ENCODE measurements at regions not wholly inside any gene's neighbourhood (a gene's known extent, or its start where the extent isn't known, plus 50 kb on each side); places are given as distances from the start of the nearest gene placed in this dataset.
A peak's percentile ranks its signal among the peaks of the same experiment; 100 is the strongest.

DNA sequence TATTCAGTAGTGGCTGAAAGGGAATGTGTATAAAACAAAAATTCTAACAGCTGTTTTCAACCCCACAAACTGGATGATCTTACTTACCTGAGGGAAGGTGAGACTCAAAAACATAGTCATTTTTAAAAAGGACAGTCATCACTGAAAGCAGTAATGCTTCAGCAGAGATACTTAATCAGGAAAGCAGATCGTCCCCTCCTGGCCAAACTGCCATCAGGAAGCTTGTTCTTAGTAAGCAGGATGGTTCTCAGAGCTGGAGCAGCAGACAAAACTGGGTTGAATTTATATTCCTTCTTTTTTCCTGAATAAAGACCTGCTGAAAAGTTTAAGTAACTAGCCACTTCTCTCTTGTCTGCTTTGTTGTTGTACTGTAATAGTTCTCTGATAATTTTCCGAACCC lies 1156.5 kb downstream of the OLFM4 start:
- H3K4me3 Mint-ChIP-seq, result no peak overlapping the region
- DNase-seq (ENCODE audit: low read depth, low spot score), result no peak
- no peaks in the 10 kb centered on the region for H3K27me3 Mint-ChIP-seq (ENCODE audit: low read depth)
- no peaks in the 10 kb centered on the region for H3K4me1 Mint-ChIP-seq
- TF ChIP-seq, protein P1, sequence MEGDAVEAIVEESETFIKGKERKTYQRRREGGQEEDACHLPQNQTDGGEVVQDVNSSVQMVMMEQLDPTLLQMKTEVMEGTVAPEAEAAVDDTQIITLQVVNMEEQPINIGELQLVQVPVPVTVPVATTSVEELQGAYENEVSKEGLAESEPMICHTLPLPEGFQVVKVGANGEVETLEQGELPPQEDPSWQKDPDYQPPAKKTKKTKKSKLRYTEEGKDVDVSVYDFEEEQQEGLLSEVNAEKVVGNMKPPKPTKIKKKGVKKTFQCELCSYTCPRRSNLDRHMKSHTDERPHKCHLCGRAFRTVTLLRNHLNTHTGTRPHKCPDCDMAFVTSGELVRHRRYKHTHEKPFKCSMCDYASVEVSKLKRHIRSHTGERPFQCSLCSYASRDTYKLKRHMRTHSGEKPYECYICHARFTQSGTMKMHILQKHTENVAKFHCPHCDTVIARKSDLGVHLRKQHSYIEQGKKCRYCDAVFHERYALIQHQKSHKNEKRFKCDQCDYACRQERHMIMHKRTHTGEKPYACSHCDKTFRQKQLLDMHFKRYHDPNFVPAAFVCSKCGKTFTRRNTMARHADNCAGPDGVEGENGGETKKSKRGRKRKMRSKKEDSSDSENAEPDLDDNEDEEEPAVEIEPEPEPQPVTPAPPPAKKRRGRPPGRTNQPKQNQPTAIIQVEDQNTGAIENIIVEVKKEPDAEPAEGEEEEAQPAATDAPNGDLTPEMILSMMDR (conservative IDR thresholded peaks at IDR 0.05), result no peak
- no peak overlapping the region for H3K27ac Mint-ChIP-seq (ENCODE audit: unreplicated experiment)
- H3K36me3 Mint-ChIP-seq (ENCODE audit: low read depth), result no peaks in the 10 kb centered on the region
- no peaks in the 10 kb centered on the region for H3K9me3 Mint-ChIP-seq

DNA sequence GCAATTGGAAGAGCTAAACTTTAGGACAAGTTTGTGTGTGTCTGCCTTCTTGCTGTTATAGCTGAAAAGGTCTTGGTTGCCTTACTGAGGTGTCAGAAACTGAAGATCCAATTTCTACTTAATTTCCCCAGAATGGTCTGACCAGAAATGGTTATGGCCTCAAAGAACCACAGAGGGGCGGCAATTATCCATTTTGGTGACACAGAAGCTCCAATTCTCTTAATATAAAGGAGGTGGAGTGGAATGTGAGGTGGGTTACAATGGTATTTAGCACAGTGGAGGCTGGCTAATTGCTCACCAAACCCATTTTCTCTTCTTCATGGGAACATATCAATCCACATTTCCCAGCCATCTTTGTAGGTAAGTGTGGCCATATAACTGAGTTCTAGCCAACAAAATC lies 1157.2 kb downstream of the OLFM4 start:
- DNase-seq (ENCODE audit: low read depth, low spot score), result no peak
- Mint-ChIP-seq H3K36me3 (ENCODE audit: low read depth) (no peaks in the 10 kb centered on the region), H3K9me3 (no peaks in the 10 kb centered on the region)

DNA sequence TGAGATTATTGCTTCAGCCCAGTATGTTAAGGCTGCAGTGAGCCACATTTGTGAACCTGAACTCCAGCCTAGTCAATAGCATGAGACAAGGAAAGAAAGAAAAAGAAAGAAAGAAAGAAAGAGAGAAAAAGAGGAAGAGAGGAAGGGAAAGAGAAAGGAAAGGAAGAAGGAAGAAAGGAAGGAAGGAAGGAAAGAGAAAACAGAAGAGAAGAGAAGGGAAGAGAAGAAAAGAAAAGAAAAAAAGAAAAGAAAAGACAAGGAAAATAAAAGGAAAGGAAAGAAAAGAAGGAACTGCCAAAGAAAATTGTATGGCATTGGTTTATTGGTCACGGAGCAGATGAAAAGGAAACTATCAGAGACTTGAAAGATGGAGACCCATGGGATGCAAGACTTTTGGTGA lies 1158.8 kb downstream of the OLFM4 start:
- Mint-ChIP-seq H3K9me3 (no peaks in the 10 kb centered on the region), H3K27me3 (ENCODE audit: low read depth) (no peaks in the 10 kb centered on the region), H3K4me1 (no peaks in the 10 kb centered on the region), H3K27ac (ENCODE audit: unreplicated experiment) (no peak overlapping the region), H3K36me3 (ENCODE audit: low read depth) (no peaks in the 10 kb centered on the region), H3K4me3 (no peak overlapping the region)
- TF ChIP-seq, protein P1 (conservative IDR thresholded peaks at IDR 0.05), result no peak
- DNase-seq (ENCODE audit: low read depth, low spot score), result no peak

More for the DNA sequence above, 1157.2 kb downstream of the OLFM4 start:
- TF ChIP-seq, protein P1 (conservative IDR thresholded peaks at IDR 0.05), result peak; percentile 65
- Mint-ChIP-seq H3K27ac (ENCODE audit: unreplicated experiment) (no peak overlapping the region), H3K27me3 (ENCODE audit: low read depth) (no peaks in the 10 kb centered on the region), H3K4me3 (no peak overlapping the region), H3K4me1 (no peaks in the 10 kb centered on the region)

DNA sequence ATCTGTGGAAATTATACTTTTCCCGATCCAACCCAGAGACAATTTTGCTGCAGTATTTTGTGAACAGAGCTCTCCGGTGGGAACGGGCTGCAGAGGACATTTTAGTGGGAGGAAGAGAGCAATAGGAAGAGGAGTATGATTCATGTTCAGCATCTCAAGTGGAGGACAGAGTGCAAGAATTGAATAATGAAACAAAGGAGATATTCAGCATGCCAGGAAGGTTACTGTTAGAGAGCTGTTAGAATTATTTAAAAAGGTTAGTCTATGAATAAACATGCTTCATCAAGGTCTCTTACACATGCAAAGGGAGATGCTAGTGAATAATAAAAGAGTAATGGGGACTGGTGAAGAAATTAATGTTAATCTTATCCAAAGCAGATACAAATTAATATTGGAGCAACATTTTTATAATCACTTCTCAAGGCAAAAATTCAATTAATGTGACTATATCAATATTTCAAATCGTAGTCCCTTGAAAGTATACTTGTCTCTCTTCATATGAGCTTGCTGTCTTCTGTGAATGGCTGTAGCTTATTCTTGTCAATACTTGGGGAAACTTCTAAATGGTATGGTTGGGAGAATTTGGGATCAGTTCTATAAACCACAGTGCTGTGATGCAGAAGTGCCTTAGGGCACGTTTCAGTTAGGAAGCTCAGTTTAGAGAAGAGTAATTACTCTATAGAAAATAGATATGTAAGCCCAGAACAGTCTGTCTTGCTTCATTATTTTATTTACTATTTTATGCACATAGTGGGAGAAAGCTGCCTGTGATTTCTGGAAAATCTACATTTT lies 1165.8 kb downstream of the OLFM4 start:
- DNase-seq (ENCODE audit: low read depth, low spot score), result no peak
- no peak overlapping the region for H3K27ac Mint-ChIP-seq (ENCODE audit: unreplicated experiment)
- H3K4me3 Mint-ChIP-seq, result no peak overlapping the region
- H3K36me3 Mint-ChIP-seq (ENCODE audit: low read depth), result no peaks in the 10 kb centered on the region
- H3K27me3 Mint-ChIP-seq (ENCODE audit: low read depth), result no peaks in the 10 kb centered on the region
- H3K4me1 Mint-ChIP-seq, result peaks cover 15% of the 10 kb centered on the region
- TF ChIP-seq, protein P1 (conservative IDR thresholded peaks at IDR 0.05), result no peak
- H3K9me3 Mint-ChIP-seq, result no peaks in the 10 kb centered on the region

DNA sequence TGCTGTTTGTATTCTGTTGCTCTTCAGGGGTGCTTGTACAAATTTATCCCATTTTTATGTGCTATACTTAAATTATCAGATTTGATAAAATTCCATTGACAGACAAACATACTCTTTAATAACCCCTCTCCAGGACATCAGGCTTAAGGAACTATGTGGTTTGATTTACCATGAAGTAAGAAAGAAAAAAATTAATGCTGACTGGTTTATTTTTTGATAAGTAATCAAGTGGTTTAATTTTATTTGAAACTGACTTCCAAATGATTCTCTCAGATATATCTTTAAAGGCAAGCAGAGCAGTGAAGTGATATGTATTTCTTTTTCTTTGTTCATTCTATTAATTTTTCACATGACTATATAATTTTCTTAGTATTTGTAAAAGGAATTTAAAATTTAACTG lies 1168.1 kb downstream of the OLFM4 start:
- H3K4me3 Mint-ChIP-seq, result no peak overlapping the region

More for the DNA sequence above, 1168.1 kb downstream of the OLFM4 start:
- TF ChIP-seq, protein P1 (conservative IDR thresholded peaks at IDR 0.05), result no peak
- Mint-ChIP-seq H3K27ac (ENCODE audit: unreplicated experiment) (no peak overlapping the region), H3K4me1 (peaks cover 15% of the 10 kb centered on the region), H3K27me3 (ENCODE audit: low read depth) (no peaks in the 10 kb centered on the region), H3K9me3 (no peaks in the 10 kb centered on the region), H3K36me3 (ENCODE audit: low read depth) (no peaks in the 10 kb centered on the region)
- DNase-seq (ENCODE audit: low read depth, low spot score), result no peak

Measured in neural crest cell (in vitro differentiated cells).